ENCODE measurements at regions not wholly inside any gene's neighbourhood (a gene's known extent, or its start where the extent isn't known, plus 50 kb on each side); places are given as distances from the start of the nearest gene placed in this dataset.
"Not testable (repeated sequence)": the region's sequence is repeated elsewhere in the genome, so short reads cannot be mapped to it uniquely, and the experiment has no call there.

GRCh38 chr6:137545073-137545472 lies 50.9 kb upstream of the OLIG3 start:
- DNase-seq = no peak

DNA sequence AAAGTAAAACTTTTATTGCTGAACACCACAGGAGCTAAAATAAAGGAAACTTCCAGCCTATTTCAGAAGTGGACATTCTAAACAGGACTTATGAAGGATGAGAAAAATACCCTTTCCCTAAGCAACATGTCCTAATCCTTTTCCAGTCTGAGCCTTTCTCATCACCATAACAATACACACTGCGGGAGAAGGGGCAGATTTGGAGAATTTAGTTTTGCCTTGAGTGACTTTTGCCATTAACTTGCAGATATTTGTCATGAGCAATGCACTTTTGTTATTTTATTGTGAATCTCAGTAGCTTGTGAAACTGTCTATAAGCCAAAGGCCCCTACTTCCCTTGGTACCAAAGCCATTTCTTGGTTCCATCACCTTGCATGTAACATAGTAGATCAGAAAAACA lies 53.0 kb upstream of the OLIG3 start:
- DNase-seq = no peak

DNA sequence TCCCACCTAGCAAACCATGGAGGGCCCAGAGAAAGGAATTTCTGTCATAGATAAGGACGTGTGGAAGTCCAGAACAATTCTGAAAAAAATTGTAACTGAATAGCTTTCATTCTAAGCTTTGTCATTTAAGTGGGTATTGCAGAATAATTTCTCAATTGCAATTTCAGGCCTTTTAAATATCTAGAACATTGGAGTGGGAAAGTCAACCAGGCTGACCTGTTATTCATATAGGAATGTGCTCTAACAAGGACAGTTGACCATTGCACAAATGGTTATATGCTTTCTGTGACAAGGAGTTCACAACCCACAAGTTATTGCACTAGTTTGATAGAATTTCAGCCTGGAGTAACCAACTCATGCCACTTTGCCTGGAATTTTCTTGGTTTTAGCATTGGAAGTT lies 53.4 kb upstream of the OLIG3 start:
- no peak for DNase-seq

DNA sequence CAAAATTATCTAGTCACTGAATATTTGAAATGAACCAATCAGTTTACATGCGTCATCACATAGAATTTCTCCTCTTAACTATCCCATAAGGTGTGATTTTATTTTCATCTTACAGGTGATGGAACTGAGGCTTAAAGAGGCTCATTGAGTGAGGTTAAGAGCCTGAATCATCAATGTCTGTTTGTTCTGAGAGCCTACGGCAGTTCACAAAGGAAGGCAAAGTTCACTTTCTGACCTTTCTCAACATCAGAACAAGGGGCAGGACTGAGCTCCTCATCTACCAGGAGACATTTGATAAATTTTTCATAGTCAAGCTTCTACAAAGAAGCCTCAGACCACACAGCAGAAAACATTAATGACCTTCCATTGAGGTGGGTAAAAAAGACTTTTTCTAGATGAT lies 54.9 kb upstream of the OLIG3 start:
- DNase-seq = no peak

- DNase-seq = no peak
Measured at GRCh38 chr6:137550535-137550934, 56.3 kb upstream of the OLIG3 start.

- DNase-seq = no peak
Measured at GRCh38 chr6:137552146-137552545, 58.0 kb upstream of the OLIG3 start.

GRCh38 chr6:137552809-137553208 lies 58.6 kb upstream of the OLIG3 start:
- DNase-seq = no peak

- not testable (repeated sequence) for DNase-seq
Measured at GRCh38 chr6:137559521-137560183, 65.5 kb upstream of the OLIG3 start.

- no peak for DNase-seq
Measured at GRCh38 chr6:137560184-137560563, 66.0 kb upstream of the OLIG3 start.

DNA sequence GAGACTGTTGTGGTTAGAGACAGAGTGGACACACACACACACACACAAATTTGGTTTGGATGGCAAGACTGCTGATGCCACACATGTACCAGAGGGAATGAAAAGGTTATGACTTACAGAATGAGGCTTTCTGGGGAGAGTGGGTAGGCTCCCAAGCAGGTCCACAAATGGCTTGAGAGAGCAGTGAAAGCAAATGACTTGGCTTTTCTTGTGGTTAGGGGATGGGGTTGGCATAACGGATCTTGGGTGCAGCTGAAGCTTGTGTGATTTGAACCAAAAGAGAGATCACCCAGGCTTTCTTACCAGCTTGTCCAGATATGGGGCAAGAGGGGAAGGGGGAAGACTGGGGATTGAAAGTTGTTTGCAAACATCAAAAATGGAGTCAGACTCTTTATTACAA lies 73.9 kb upstream of the OLIG3 start:
- DNase-seq = no peak

DNA sequence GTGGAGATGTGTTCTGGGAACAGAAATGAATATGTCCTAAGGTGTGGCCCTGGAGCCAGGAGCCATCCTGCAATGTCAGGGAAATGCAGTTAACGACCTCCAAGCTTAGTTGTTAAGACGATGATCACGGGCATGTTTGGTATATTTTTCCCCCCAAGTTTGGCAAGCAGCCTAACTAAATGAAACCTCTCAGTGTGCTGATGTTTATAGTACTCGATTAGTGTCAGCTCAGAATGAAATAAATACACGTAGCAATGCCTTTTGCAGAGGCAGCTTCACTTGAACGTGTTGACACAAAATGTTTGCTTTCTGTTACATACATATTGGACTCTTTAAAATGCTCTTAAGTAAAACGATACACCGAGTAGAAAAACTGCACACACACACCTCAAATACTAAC lies 76.2 kb upstream of the OLIG3 start:
- DNase-seq = no peak

- DNase-seq = no peak
Measured at GRCh38 chr6:137571854-137572253, 77.7 kb upstream of the OLIG3 start.

DNA sequence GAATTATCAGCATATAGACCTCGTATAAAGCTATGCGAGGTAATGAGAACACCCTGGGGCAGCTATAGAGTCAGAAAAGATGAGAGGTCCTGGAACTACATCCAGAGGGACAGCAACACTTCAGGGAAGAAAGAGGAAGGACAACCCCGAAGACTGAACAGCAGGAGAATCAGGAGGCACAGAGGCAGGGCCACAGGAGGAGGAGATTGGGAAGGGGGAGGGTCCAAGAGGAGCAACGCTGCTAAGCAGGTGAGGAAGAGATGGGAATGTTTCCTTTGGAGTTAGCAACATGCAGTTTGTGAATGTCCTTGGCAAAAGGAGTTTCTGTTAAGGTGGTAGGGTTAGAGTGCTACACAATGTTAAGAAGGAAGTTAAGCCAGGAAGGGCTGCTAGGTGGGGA lies 79.5 kb upstream of the OLIG3 start:
- no peak for DNase-seq

GRCh38 chr6:137579612-137580011 lies 85.4 kb upstream of the OLIG3 start:
- no peak for DNase-seq

- DNase-seq = no peak
Measured at GRCh38 chr6:137581019-137581707, 87.0 kb upstream of the OLIG3 start.

GRCh38 chr6:137583519-137583918 lies 89.3 kb upstream of the OLIG3 start:
- not testable (repeated sequence) for DNase-seq

DNA sequence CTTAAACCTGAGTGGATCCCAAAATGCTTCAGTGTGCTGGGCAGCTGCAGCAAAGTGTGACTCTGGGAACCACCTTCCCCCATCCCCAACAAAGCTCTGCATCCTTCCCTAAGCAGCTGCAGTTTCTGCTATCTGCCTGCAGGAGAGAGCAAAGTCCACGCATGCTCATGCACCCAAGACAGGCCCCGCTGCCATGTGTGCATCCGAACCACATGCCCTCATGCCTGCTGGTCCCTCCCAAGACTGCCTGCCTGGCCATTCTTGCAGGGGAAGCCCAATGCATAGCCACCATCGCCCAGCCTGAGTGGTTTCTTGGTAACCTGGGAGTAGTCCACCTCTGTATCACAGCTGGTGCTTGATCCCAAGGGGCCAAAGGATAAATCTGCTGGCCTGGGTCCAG lies 94.3 kb upstream of the OLIG3 start:
- DNase-seq = no peak

DNA sequence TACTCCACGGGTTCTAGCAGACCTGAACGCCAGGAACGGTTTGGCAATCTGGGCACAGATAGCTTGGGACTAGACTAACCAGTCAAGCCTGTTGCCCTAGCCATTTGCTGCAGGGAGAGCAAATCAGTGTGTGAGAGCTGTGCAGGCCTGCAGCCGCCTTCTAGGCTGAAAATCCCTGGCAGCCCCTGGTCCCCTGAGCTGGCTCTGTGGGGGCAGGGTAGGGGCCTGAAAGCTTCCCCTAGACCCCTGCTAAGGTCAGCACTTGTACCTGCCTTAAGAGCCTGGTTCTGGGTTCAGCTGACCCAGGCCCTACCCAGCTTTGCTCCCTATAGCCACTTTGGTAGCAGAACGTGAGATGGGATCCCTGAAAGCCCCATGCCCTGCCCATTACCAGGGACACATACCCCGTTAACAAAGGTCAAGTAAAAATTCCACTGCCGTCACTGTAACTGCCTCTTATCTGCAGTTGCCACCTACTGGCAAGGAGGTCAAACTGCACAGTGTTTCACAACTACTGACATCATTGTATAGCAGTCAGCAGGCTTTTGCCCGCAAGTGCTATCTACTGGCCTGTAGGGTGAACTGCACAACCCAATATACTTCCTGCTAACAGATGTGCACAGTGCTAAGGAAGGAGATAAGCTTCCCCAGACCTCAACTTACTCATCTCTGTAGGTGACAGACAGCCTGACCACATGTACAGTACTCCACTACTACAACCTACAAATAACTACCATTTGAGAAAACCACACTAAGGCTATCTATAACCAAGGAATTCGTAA lies 95.1 kb upstream of the OLIG3 start:
- DNase-seq = peak; percentile 46

DNA sequence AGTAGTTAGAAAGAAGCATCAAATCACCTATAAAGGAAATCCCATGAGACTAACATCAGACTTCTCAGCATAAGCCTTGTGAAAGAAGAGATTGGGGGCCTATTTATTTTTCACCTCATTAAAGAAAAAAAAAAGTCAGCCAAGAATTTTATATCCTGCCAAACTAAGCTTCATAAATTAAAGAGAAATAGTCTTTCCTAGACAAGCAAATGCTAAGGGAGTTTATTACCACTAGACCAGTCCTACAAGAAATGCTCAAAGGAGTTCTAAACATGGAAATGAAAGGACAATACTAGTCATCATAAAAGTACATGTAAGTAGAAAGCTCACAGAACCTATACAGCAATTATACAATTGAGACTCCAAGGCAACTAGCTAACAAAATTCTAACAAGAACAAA lies 96.5 kb upstream of the OLIG3 start:
- DNase-seq = no peak

DNA sequence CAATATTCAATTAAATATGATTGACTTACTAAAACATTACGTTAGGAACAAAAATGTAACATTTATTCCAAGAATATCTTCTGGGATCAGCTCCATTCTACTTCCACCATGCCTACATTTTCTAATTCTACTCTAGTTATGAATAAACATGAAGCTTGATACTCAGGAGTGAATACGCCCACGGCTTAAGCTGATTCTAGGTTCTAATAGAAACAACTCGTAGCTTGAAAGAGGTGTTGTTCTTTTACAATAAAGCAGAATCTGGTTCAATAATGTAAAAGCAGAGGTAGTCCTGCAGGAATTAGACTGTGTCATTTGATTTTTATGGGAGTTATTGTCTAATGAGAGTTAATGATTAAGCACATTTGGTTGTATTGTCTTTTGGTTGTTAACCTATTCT lies 107.3 kb upstream of the OLIG3 start:
- DNase-seq = no peak

- no peak for DNase-seq
Measured at GRCh38 chr6:137602313-137603197, 108.4 kb upstream of the OLIG3 start.

- DNase-seq = no peak
Measured at GRCh38 chr6:137610702-137611101, 116.5 kb upstream of the OLIG3 start.

- no peak for DNase-seq
Measured at GRCh38 chr6:137623293-137623692, 129.1 kb upstream of the OLIG3 start.
